ENCODE measurements at regions not wholly inside any gene's neighbourhood (a gene's known extent, or its start where the extent isn't known, plus 50 kb on each side); places are given as distances from the start of the nearest gene placed in this dataset.

GRCh38 chr5:3526551-3527185 is 69.0 kb upstream of the IRX1 start:
- H2AFZ ChIP-seq (ENCODE audit: low read depth), result no peak overlapping the region
- H3K27ac ChIP-seq, result no peak overlapping the region
- H3K4me2 ChIP-seq, result no peak overlapping the region
- TF ChIP-seq CTCF (conservative IDR thresholded peaks at IDR 0.05; ENCODE audit: low read depth, low read length), result no peak
- no peaks in the 10 kb centered on the region for H3K27me3 ChIP-seq (ENCODE audit: insufficient read depth, low read depth)
- no peak overlapping the region for H3K9ac ChIP-seq
- no peaks in the 10 kb centered on the region for H3K36me3 ChIP-seq (ENCODE audit: insufficient read depth)
- H3K79me2 ChIP-seq (ENCODE audit: insufficient read depth, low read depth), result no peaks in the 10 kb centered on the region
- H3K4me1 ChIP-seq (ENCODE audit: low read depth, poor library complexity, severe bottlenecking), result no peaks in the 10 kb centered on the region
- H3K4me3 ChIP-seq (IDR thresholded peaks at IDR 0.05; ENCODE audit: insufficient read depth, low read depth, low read length), result no peak overlapping the region
- no peaks in the 10 kb centered on the region for H4K20me1 ChIP-seq (ENCODE audit: insufficient read depth)

GRCh38 chr5:3522491-3522890 is 73.1 kb upstream of the IRX1 start:
- Histone ChIP-seq H2AFZ (ENCODE audit: low read depth) (no peak overlapping the region), H4K20me1 (ENCODE audit: insufficient read depth) (no peaks in the 10 kb centered on the region), H3K4me3 (IDR thresholded peaks at IDR 0.05; ENCODE audit: insufficient read depth, low read depth, low read length) (no peak overlapping the region), H3K4me1 (ENCODE audit: low read depth, poor library complexity, severe bottlenecking) (no peaks in the 10 kb centered on the region), H3K27ac (no peak overlapping the region), H3K27me3 (ENCODE audit: insufficient read depth, low read depth) (no peaks in the 10 kb centered on the region), H3K79me2 (ENCODE audit: insufficient read depth, low read depth) (no peaks in the 10 kb centered on the region), H3K4me2 (no peak overlapping the region), H3K9ac (no peak overlapping the region), H3K36me3 (ENCODE audit: insufficient read depth) (no peaks in the 10 kb centered on the region)
- TF ChIP-seq CTCF (conservative IDR thresholded peaks at IDR 0.05; ENCODE audit: low read depth, low read length), result no peak

DNA sequence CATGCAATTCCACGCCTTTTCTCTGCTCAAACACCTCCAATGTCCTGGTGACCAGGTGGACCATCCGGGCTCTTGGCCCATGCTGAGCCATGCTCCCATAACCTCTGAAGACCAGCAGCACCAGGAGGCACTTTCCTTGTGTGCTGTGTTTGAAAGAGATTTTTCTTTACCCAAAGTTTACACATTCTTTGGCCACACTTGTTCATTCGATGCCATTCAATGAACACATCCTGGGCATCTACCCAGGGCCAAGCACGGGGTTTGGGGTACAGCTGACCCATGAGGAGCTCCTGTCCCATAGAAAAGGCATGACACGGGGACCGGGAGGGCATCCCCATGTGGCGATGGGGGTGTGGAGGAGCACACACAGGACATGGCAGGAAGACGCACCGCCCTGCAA is 77.1 kb upstream of the IRX1 start:
- no peak overlapping the region for H3K4me2 ChIP-seq
- TF ChIP-seq CTCF (conservative IDR thresholded peaks at IDR 0.05; ENCODE audit: low read depth, low read length), result no peak
- H2AFZ ChIP-seq (ENCODE audit: low read depth), result no peak overlapping the region
- H3K27me3 ChIP-seq (ENCODE audit: insufficient read depth, low read depth), result no peaks in the 10 kb centered on the region
- no peak overlapping the region for H3K27ac ChIP-seq
- H3K9ac ChIP-seq, result no peak overlapping the region
- H3K36me3 ChIP-seq (ENCODE audit: insufficient read depth), result no peaks in the 10 kb centered on the region
- no peak overlapping the region for H3K4me3 ChIP-seq (IDR thresholded peaks at IDR 0.05; ENCODE audit: insufficient read depth, low read depth, low read length)
- H3K4me1 ChIP-seq (ENCODE audit: low read depth, poor library complexity, severe bottlenecking), result no peaks in the 10 kb centered on the region
- no peaks in the 10 kb centered on the region for H4K20me1 ChIP-seq (ENCODE audit: insufficient read depth)
- no peaks in the 10 kb centered on the region for H3K79me2 ChIP-seq (ENCODE audit: insufficient read depth, low read depth)

GRCh38 chr5:3518051-3518450 is 77.6 kb upstream of the IRX1 start:
- no peaks in the 10 kb centered on the region for H3K36me3 ChIP-seq (ENCODE audit: insufficient read depth)
- no peak overlapping the region for H2AFZ ChIP-seq (ENCODE audit: low read depth)
- H3K27me3 ChIP-seq (ENCODE audit: insufficient read depth, low read depth), result no peaks in the 10 kb centered on the region
- TF ChIP-seq CTCF (conservative IDR thresholded peaks at IDR 0.05; ENCODE audit: low read depth, low read length), result no peak
- H3K4me1 ChIP-seq (ENCODE audit: low read depth, poor library complexity, severe bottlenecking), result no peaks in the 10 kb centered on the region
- no peak overlapping the region for H3K27ac ChIP-seq
- H3K4me3 ChIP-seq (IDR thresholded peaks at IDR 0.05; ENCODE audit: insufficient read depth, low read depth, low read length), result no peak overlapping the region
- no peak overlapping the region for H3K9ac ChIP-seq
- H3K79me2 ChIP-seq (ENCODE audit: insufficient read depth, low read depth), result no peaks in the 10 kb centered on the region
- H3K4me2 ChIP-seq, result no peak overlapping the region
- H4K20me1 ChIP-seq (ENCODE audit: insufficient read depth), result no peaks in the 10 kb centered on the region

Measured in KMS-11 (cell line).